HG03432 (cell line): ENCODE measurements at regions not wholly inside any gene's neighbourhood (a gene's known extent, or its start where the extent isn't known, plus 50 kb on each side); places are given as distances from the start of the nearest gene placed in this dataset.
"Not testable (repeated sequence)": the region's sequence is repeated elsewhere in the genome, so short reads cannot be mapped to it uniquely, and the experiment has no call there.

Experiments used
- ATAC-seq: cut with Tn5 transposase; IDR thresholded peaks from one replicate; pipeline ENCODE4 v1.9.1; 2021; ENCODE audit warnings: mild to moderate bottlenecking, moderate library complexity; ENCODE audit not compliant: unreplicated experiment

DNA sequence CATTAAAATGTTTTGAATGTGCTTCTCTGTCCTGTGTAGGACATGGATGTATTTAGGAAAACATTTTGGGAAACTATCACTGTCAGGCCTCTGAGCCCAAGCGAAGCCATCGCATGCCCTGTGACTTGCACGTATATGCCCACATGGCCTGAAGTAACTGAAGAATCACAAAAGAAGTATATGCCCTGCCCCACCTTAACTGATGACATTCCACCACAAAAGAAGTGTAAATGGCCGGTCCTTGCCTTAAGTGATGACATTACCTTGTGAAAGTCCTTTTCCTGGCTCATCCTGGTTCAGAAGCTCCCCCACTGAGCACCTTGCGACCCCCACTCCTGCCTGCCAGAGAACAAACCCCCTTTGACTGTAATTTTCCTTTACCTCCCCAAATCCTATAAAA, 191.1 kb upstream of the MEIS1 start:
- ATAC-seq: not testable (repeated sequence)

- ATAC-seq: not testable (repeated sequence)
These were observed 192.0 kb upstream of the MEIS1 start for GRCh38 chr2:66242888-66243287.

GRCh38 chr2:66242099-66242789, 192.7 kb upstream of the MEIS1 start:
- ATAC-seq: no peak

DNA sequence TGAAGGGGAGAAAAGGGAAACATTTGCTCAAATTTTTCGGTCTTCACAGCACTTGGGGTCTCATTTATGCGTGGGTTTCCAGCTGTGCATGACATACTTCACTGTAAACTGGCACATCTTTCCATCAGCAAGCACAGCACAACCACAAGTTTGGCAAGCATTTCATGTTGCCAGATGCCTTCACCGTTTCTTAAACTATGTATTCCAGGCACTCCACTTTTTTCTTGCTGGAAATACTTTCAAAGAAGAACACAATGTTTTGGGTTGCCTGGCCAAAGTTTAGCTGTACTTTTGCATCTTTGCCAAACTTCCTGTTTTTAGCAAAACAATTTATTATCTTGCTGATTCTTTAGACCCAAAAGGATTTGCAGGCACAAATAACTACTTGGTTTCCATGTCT, 194.6 kb upstream of the MEIS1 start:
- no peak for ATAC-seq

DNA sequence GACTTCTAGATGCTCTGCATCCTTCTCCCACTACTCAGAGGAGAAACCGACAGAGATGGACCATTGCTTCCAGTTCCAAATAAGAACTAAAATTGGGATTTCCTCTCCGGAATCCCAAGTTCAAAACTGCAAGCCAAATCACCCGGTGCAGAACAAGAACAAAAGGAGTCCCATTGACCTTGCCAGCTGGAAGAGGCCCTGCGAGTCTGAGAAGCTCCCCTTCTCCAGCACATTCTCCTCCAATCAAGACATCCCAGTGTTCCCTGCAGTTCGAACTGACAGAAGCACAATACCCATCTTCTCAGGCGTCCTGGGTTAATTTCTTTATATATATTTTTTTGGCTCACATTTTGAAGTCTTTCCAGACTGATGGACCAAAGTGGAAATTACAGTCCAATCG, 195.3 kb upstream of the MEIS1 start:
- no peak for ATAC-seq

- ATAC-seq: no peak
These were observed 197.0 kb upstream of the MEIS1 start for GRCh38 chr2:66237803-66238379.

- no peak for ATAC-seq
These were observed 197.8 kb upstream of the MEIS1 start for GRCh38 chr2:66236816-66237802.

DNA sequence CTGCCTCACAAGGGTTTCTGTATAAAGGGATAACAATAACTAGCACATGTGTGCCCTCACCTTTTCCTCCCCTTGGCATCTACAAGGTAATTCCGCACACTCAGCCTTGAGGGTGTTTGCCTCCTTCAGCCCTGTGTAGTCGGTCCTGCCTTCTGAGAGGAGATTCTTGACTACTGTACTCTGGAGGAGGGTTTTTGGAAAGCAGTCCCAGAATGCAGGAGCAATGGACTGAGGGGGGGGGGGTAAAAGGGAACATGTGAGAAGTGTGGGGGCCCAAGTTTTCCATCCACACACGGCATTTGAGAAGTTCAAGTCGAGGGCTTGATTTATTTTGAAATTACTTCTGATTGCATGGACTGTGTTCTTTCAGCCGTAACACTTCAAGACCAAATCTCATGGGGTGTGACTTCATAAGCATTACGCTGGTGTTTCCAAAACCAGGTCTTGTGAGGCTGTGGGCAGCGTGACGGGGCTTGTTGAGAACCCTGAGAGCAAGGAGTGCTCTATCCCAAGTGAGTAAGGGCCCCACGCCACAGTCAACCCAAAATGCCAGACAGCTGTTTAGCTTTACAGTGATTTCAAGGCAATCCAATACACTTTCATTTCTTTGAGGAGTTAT, 198.7 kb upstream of the MEIS1 start:
- ATAC-seq: no peak

DNA sequence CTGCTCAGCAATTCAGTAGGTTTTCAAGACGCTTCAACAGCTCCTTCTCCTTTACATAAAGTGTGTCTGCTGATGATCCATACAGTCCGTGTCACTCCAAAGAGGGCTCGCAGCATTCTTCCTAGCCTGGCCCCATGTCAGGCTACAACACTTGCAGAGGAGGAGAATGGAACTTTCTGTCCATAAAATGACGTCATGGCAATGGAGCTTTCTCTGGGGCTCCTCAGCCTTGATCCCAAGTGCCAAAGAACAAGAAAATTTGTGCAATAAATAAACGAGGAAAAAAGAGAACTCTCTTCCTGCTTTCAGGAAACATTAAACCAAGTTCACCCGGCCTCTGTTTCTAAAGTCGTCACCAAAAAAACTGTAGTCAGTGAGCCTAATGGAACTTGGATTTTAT, 199.5 kb upstream of the MEIS1 start:
- no peak for ATAC-seq

- ATAC-seq: no peak
These were observed 200.9 kb upstream of the MEIS1 start for GRCh38 chr2:66233981-66234380.

- no peak for ATAC-seq
These were observed 206.8 kb upstream of the MEIS1 start for GRCh38 chr2:66228128-66228547.

GRCh38 chr2:66217039-66217585, 217.8 kb upstream of the MEIS1 start:
- no peak for ATAC-seq

- no peak for ATAC-seq
These were observed 222.2 kb upstream of the MEIS1 start for GRCh38 chr2:66212749-66213148.

GRCh38 chr2:66202586-66202985, 232.3 kb upstream of the MEIS1 start:
- no peak for ATAC-seq

DNA sequence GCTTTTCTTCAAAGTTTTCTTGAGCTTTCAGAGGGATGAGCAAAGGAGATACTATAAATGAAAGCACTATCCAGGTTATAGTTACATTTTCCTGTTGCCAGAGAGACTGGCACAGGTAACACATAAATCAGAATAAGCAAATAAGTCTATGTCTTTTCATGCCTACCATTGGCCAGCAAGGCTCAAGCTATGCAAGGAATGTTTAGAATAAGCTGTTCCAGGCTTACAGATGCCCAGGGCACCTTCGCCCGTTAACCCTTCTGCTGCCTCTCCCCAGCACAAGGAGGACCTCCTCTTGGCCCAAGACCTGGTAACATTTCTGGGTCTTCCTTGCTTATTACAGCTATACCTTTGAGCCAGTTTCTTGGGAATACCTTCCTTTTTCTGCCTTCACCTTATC, 233.7 kb upstream of the MEIS1 start:
- no peak for ATAC-seq

DNA sequence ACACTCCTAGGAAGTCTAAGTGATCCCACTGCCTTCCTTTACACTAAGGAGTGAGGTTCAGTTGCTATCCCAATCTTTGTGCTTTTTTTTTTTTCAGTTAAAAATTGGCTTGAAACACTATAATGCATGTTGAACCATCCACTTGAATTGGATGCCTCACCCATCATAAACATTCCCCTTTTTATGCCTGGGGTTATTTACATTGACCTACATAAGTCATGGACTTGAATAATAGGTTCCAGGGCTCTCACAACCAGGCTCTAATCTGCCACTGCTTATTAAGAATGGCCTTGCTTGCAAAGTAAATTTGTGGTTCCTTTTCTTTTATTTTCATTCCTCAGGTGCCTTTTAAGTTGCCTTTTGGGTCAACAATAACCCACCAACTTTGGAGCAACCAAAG, 236.1 kb upstream of the MEIS1 start:
- no peak for ATAC-seq

DNA sequence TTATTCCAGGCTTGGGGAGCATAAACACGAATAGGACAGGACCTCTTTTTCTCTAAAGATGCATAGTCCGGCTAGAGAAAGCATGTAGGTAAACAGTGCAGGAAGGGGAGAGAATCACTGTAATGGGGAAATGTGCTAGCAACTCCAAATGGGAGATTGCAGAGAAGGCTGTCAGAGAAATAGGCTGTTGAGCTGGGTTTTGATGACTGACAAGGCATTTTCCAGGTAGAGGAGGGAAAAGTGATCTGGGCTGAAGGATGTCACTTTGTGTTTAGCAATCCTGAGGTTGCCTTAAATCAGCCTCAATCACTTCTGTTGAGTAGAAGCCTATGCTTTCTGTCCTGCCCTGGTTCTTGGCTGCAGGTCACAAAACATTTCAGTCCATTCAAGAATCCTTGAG, 242.0 kb upstream of the MEIS1 start:
- ATAC-seq: no peak

GRCh38 chr2:66191311-66191710, 243.6 kb upstream of the MEIS1 start:
- no peak for ATAC-seq

DNA sequence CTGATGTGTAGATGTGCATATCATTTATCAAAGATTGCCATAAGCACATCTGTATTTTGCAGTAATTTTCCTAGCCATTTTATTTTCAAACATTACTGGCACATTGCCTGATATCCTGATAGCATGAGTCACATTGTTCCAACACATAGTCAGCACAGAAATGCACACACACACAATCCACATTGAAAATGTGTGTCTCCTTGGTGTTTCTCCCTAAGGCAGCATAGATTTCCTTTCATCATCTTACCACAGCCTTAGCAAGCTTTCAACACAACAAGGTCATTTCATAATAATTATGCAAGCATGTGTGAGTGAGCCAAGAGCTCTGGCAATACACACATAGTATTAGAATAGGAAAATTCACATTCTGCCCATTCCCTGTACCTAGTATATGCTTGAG, 245.4 kb upstream of the MEIS1 start:
- ATAC-seq: no peak

GRCh38 chr2:66186537-66186936, 248.4 kb upstream of the MEIS1 start:
- no peak for ATAC-seq

GRCh38 chr2:66185497-66186054, 249.3 kb upstream of the MEIS1 start:
- ATAC-seq: no peak
